Common myeloid progenitor, CD34-positive (primary cell): ENCODE measurements at regions not wholly inside any gene's neighbourhood (a gene's known extent, or its start where the extent isn't known, plus 50 kb on each side); places are given as distances from the start of the nearest gene placed in this dataset.
"Not testable (repeated sequence)": the region's sequence is repeated elsewhere in the genome, so short reads cannot be mapped to it uniquely, and the experiment has no call there.

Experiments used
- CTCF ChIA-PET: fragments of 350-600 bp; sonication (Branson Sonifier 250); formaldehyde crosslinking; loops from one replicate; lab custom pipeline; 2021; ENCODE audit warnings: antibody characterized with exemption; lab: Charles Lee
- POLR2A ChIA-PET: fragments of 350-600 bp; sonication (Branson Sonifier 250); formaldehyde crosslinking; loops from one replicate; lab custom pipeline; 2021; ENCODE audit warnings: antibody characterized with exemption; lab: Charles Lee
- DNase-seq, 3 donors: peaks; one replicate each; pipeline versions ENCODE4 v3.0.0 to v3.0.0-alpha.2; 2013
- H3K27ac ChIP-seq, 2 experiments: 1 replicate in 1 of 2; 2 replicates in 1 of 2; pipeline ENCODE4 v1.7.0; 2013; ENCODE audit warnings: inconsistent platforms in 2 of 2, low read length in 2 of 2, mild to moderate bottlenecking in 2 of 2, low read depth in 1 of 2, moderate library complexity in 1 of 2; ENCODE audit not compliant: severe bottlenecking in 2 of 2, insufficient read depth in 1 of 2, poor library complexity in 1 of 2
- H3K27me3 ChIP-seq, 5 experiments: replicated peaks in 2 of 5; 1 replicate in 3 of 5; 2 replicates in 2 of 5; pipeline versions ENCODE4 v1.6.1 to v1.7.0; 2013; ENCODE audit warnings: low read length in 4 of 5, mild to moderate bottlenecking in 2 of 5, moderate library complexity in 2 of 5, inconsistent platforms in 1 of 5; ENCODE audit not compliant: insufficient read depth in 5 of 5, control insufficient read depth in 4 of 5
- H3K36me3 ChIP-seq, 4 experiments: 1 replicate in 2 of 4; 2 replicates in 2 of 4; pipeline versions ENCODE4 v1.6.1 to v1.7.0; 2013; ENCODE audit warnings: low read length in 3 of 4, control low read depth in 1 of 4, mild to moderate bottlenecking in 1 of 4; ENCODE audit not compliant: control insufficient read depth in 4 of 4, insufficient read depth in 4 of 4
- H3K4me1 ChIP-seq, 4 experiments: 1 replicate in 3 of 4; 2 replicates in 1 of 4; pipeline versions ENCODE4 v1.6.1 to v1.7.1; 2013; ENCODE audit warnings: low read length in 3 of 4, mild to moderate bottlenecking in 3 of 4, control low read depth in 1 of 4, inconsistent platforms in 1 of 4, moderate library complexity in 1 of 4; ENCODE audit not compliant: control insufficient read depth in 4 of 4, insufficient read depth in 4 of 4; ENCODE audit errors: control extremely low read depth in 1 of 4
- H3K4me3 ChIP-seq, 7 experiments: 1 replicate in 4 of 7; 2 replicates in 3 of 7; pipeline versions ENCODE4 v1.5.1 to v1.7.0; 2013; ENCODE audit warnings: mild to moderate bottlenecking in 7 of 7, low read length in 6 of 7, moderate library complexity in 6 of 7, inconsistent platforms in 2 of 7, low read depth in 2 of 7, control low read depth in 1 of 7; ENCODE audit not compliant: insufficient read depth in 4 of 7, control insufficient read depth in 1 of 7; ENCODE audit errors: extremely low read depth in 1 of 7
- H3K9me3 ChIP-seq, 5 experiments: 1 replicate in 4 of 5; 2 replicates in 1 of 5; pipeline versions ENCODE4 v1.6.1 to v1.7.1; 2013; ENCODE audit warnings: low read length in 4 of 5, mild to moderate bottlenecking in 2 of 5, inconsistent platforms in 1 of 5, low read depth in 1 of 5, moderate library complexity in 1 of 5; ENCODE audit not compliant: control insufficient read depth in 4 of 5, insufficient read depth in 2 of 5; ENCODE audit errors: control extremely low read depth in 1 of 5
- WGBS: methylation state at CpG from one replicate; pipeline ENCODE4 v1.1.5; 2013; ENCODE audit not compliant: insufficient coverage; 5-methylcytosine and 5-hydroxymethylcytosine counted together

DNA sequence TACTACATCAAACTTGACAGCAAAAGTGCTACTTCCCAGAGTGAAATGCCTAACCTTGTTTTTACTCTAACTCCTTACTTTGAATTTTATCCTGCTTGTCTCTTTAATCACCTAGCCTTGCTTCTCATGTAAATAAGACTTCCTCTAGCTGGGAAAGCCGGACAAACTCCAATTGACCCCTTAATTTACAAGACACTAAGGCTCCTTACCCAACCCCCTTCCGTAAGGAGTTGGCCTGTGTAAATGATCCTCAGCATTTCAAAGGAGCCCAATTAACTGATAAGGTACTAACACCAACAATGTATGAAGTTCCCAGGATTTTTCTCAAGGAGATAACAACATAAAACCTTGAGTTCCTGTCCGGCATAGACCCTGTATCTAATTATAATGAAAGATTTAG, 1728.4 kb downstream of the BRINP3 start:
- POLR2A ChIA-PET = interaction anchor here (0.7 kb wide), 1 partner anchor 592 kb away, joined by 3 read pairs; no protein-coding TSS in a partner anchor
- CTCF ChIA-PET = not testable (repeated sequence)

GRCh38 chr1:188752027-188752426, 1725.6 kb downstream of the BRINP3 start:
- WGBS = no CpG with 5 or more reads among the region's 3 CpGs
- POLR2A ChIA-PET, H3K27ac ChIP-seq, H3K9me3 ChIP-seq, DNase-seq, H3K27me3 ChIP-seq, H3K4me3 ChIP-seq, H3K4me1 ChIP-seq, H3K36me3 ChIP-seq, CTCF ChIA-PET: not testable (repeated sequence)

More for the DNA sequence above, 1728.4 kb downstream of the BRINP3 start:
- not testable (repeated sequence) for DNase-seq, H3K36me3 ChIP-seq, H3K27me3 ChIP-seq, H3K4me1 ChIP-seq, H3K9me3 ChIP-seq, H3K4me3 ChIP-seq, H3K27ac ChIP-seq
- 81% methylated on average over 2 of the region's 3 CpGs for WGBS

GRCh38 chr1:188757747-188758146, 1719.9 kb downstream of the BRINP3 start:
- H3K27ac ChIP-seq, H3K9me3 ChIP-seq, H3K4me1 ChIP-seq, POLR2A ChIA-PET, H3K36me3 ChIP-seq, H3K4me3 ChIP-seq, H3K27me3 ChIP-seq, CTCF ChIA-PET, DNase-seq: not testable (repeated sequence)
- 91% methylated on average over 13 of the region's 24 CpGs for WGBS

GRCh38 chr1:188761226-188761625, 1716.4 kb downstream of the BRINP3 start:
- ChIA-PET POLR2A (no interaction called here), CTCF (no interaction called here)
- no peak overlapping the region for H3K4me3 ChIP-seq
- H3K9me3 ChIP-seq = no peaks in the 10 kb centered on the region
- no peaks in the 10 kb centered on the region for H3K4me1 ChIP-seq
- H3K27me3 ChIP-seq = no peaks in the 10 kb centered on the region
- 93% methylated on average over 1 of the region's 1 CpG for whole genome bisulfite sequencing
- DNase-seq = no peak
- H3K27ac ChIP-seq = no peak overlapping the region
- H3K36me3 ChIP-seq = no peaks in the 10 kb centered on the region

DNA sequence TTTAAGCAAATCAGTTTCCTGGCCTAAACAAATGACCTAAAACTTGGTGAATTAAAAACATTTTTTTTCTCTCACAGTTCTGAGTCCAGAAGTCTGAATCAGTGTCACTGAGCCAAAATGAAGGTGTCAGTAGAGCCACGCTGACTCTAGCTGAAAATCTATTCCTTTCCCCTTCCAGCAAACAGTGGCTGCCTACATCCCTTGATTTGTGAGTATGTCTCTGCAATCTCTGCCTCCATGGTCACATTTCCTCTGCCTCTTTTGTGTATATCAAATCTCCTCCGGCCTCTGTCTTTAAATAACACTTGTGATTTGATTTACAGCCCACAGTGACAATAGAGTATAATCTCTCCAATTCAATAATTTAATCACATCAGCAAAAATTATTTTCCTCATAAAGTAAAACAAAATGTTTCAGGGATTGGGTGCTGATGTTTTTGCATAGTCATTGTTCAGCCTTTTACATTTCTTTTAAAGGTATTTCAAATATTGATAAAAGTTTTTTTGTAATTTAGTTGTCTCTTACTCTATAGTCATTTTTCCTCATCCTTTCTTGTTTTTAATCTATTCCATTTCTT, 1715.4 kb downstream of the BRINP3 start:
- Histone ChIP-seq H3K4me3 (no peak overlapping the region), H3K27ac (no peak overlapping the region), H3K36me3 (no peaks in the 10 kb centered on the region), H3K27me3 (no peaks in the 10 kb centered on the region), H3K4me1 (no peaks in the 10 kb centered on the region), H3K9me3 (no peaks in the 10 kb centered on the region)
- POLR2A ChIA-PET = no interaction called here
- CTCF ChIA-PET = no interaction called here
- WGBS = 100% methylated on average over 1 of the region's 2 CpGs
- DNase-seq = no peak

GRCh38 chr1:188763541-188763940, 1714.1 kb downstream of the BRINP3 start:
- POLR2A ChIA-PET = no interaction called here
- CTCF ChIA-PET = no interaction called here
- no peaks in the 10 kb centered on the region for H3K27me3 ChIP-seq
- H3K4me1 ChIP-seq = no peaks in the 10 kb centered on the region
- no peaks in the 10 kb centered on the region for H3K9me3 ChIP-seq
- no peak overlapping the region for H3K27ac ChIP-seq
- WGBS = no CpG with 5 or more reads among the region's 3 CpGs
- no peaks in the 10 kb centered on the region for H3K36me3 ChIP-seq
- no peak overlapping the region for H3K4me3 ChIP-seq
- DNase-seq = no peak

GRCh38 chr1:188769181-188769580, 1708.5 kb downstream of the BRINP3 start:
- ChIA-PET CTCF (no interaction called here), POLR2A (no interaction called here)
- H3K27ac ChIP-seq = no peak overlapping the region
- peaks cover 0 to 4% (median 1%) of the 10 kb centered on the region in 5 experiments for H3K9me3 ChIP-seq
- WGBS = 97% methylated on average over 10 of the region's 11 CpGs
- H3K36me3 ChIP-seq = no peaks in the 10 kb centered on the region
- DNase-seq = no peak
- H3K27me3 ChIP-seq = no peaks in the 10 kb centered on the region
- no peaks in the 10 kb centered on the region for H3K4me1 ChIP-seq
- no peak overlapping the region for H3K4me3 ChIP-seq
